ENCODE measurements at regions not wholly inside any gene's neighbourhood (a gene's known extent, or its start where the extent isn't known, plus 50 kb on each side); places are given as distances from the start of the nearest gene placed in this dataset.
"Not testable (repeated sequence)": the region's sequence is repeated elsewhere in the genome, so short reads cannot be mapped to it uniquely, and the experiment has no call there.

DNA sequence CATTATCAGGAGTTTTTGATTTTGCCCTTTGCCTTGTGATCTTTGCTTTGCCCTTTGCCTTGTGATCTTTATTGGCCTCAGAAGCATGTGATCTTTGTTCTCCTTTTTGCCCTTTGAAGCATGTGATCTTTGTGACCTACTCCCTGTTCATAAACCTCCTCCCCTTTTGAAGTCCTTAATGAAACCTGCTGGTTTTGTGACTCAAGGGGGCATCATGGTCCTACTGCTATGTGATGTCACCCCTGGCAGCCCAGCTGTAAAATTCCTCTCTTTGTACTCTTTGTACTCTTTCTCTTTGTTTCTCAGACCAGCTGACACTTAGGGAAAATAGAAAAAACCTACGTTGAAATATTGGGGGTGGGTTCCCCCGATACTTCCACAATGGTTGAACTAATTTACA is 356.1 kb upstream of the NRP1 start:
- not testable (repeated sequence) for TF ChIP-seq POLR2A (IDR thresholded peaks at IDR 0.05)
- TF ChIP-seq, protein P1, sequence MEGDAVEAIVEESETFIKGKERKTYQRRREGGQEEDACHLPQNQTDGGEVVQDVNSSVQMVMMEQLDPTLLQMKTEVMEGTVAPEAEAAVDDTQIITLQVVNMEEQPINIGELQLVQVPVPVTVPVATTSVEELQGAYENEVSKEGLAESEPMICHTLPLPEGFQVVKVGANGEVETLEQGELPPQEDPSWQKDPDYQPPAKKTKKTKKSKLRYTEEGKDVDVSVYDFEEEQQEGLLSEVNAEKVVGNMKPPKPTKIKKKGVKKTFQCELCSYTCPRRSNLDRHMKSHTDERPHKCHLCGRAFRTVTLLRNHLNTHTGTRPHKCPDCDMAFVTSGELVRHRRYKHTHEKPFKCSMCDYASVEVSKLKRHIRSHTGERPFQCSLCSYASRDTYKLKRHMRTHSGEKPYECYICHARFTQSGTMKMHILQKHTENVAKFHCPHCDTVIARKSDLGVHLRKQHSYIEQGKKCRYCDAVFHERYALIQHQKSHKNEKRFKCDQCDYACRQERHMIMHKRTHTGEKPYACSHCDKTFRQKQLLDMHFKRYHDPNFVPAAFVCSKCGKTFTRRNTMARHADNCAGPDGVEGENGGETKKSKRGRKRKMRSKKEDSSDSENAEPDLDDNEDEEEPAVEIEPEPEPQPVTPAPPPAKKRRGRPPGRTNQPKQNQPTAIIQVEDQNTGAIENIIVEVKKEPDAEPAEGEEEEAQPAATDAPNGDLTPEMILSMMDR (IDR thresholded peaks at IDR 0.05) = not testable (repeated sequence)
